GM19468 (cell line): ENCODE measurements at regions not wholly inside any gene's neighbourhood (a gene's known extent, or its start where the extent isn't known, plus 50 kb on each side); places are given as distances from the start of the nearest gene placed in this dataset.
"Not testable (repeated sequence)": the region's sequence is repeated elsewhere in the genome, so short reads cannot be mapped to it uniquely, and the experiment has no call there.

ENCODE experiments used
- ATAC-seq: cut with Tn5 transposase; IDR thresholded peaks from one replicate; pipeline ENCODE4 v1.9.1; 2021; ENCODE audit warnings: mild to moderate bottlenecking, moderate library complexity, moderate number of reproducible peaks; ENCODE audit not compliant: unreplicated experiment; ENCODE audit errors: extremely low read depth

- not testable (repeated sequence) for ATAC-seq
Measured at GRCh38 chr2:91422102-91422501, 2730.6 kb downstream of the RPIA start.

- not testable (repeated sequence) for ATAC-seq
Measured at GRCh38 chr2:91427148-91427547, 2735.7 kb downstream of the RPIA start.

DNA sequence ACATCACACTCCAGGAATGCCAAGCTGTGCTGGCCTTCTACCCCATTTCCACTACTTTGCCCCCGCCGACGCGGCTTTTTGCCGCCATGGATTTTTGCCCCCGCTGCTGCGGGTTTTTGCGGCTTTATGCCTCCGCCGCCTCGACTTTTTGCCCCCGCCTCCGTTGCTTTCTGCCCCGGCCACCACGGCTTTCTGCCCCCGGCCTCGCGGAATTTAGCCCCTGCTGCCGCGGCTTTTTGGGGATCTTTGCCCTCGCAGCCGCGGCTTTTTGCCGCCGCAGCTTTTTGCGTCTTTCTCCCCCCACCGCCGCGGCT is 2750.4 kb downstream of the RPIA start:
- not testable (repeated sequence) for ATAC-seq

DNA sequence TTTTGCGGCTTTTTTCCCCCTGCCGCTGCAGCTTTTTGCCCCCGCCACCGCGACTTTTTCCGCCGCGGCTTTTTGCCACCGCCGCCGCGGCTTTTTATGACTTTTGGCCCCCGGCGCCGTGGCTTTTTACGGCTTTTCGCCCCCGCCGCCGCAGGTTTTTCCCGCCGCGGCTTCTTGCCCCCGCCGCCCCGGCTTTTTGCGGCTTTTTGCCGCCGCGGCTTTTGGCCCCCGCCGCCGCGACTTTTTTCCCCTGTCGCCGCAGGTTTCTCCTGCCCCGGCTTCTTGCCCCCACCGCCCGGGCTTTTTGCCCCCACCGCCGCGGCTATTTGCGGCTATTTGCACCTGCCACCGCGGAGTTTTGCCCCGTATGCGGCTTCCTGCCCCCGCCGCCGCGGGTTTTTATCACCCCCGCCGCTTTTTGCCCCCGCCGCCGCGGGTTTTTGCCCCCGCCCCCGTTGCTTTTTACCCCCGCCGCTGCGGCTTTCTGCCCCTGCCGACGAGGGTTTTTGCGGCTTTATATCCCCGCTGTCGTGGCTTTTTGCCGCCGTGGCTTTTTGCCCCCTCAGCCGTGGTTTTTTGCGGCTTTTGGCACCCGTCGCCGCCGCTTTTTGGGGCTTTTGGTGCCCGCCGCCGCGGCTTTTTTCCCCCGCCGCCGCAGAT is 2750.9 kb downstream of the RPIA start:
- ATAC-seq = no peak

GRCh38 chr2:91442906-91443729 is 2751.6 kb downstream of the RPIA start:
- ATAC-seq = not testable (repeated sequence)

- not testable (repeated sequence) for ATAC-seq
Measured at GRCh38 chr2:91443730-91444115, 2752.2 kb downstream of the RPIA start.

DNA sequence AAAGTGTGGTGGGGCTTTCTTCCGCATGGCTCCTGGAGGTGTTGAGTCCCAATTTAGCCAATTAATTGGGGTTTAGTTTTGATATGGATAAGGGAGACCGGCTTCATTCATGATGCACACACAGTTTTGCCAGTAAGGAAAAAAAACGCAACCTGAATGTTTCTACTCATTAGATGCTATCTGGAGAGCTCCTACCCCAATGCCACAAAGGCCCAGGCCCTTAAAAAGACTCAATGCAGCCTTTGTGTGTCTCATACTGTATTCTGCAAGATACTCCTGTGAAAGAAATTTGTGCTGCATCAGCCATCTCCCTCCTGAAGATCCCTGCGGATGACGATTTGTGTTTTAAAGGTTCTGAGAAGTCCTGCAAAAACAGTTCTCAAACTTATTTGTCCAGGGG is 2754.2 kb downstream of the RPIA start:
- ATAC-seq = not testable (repeated sequence)

DNA sequence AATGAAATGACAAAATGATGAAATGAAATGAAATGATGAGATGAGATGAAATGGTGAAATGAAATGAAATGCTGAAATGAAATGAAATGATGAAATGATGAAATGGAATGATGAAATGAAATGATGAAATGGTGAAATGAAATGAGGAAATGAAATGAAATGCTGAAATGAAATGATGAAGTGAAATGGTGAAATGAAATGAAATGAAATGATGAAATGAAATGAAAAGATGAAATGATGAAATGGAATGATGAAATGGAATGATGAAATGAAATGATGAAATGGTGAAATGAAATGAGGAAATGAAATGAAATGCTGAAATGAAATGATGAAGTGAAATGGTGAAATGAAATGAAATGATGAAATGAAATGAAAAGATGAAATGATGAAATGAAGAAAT is 2755.0 kb downstream of the RPIA start:
- not testable (repeated sequence) for ATAC-seq

GRCh38 chr2:91446915-91447314 is 2755.4 kb downstream of the RPIA start:
- ATAC-seq = not testable (repeated sequence)

GRCh38 chr2:91447508-91447907 is 2756.0 kb downstream of the RPIA start:
- not testable (repeated sequence) for ATAC-seq

GRCh38 chr2:91462292-91462691 is 2770.8 kb downstream of the RPIA start:
- not testable (repeated sequence) for ATAC-seq

GRCh38 chr2:91463007-91463406 is 2771.5 kb downstream of the RPIA start:
- ATAC-seq = not testable (repeated sequence)

- ATAC-seq = not testable (repeated sequence)
Measured at GRCh38 chr2:91466780-91467363, 2775.4 kb downstream of the RPIA start.

- ATAC-seq = not testable (repeated sequence)
Measured at GRCh38 chr2:91476244-91476935, 2784.9 kb downstream of the RPIA start.

DNA sequence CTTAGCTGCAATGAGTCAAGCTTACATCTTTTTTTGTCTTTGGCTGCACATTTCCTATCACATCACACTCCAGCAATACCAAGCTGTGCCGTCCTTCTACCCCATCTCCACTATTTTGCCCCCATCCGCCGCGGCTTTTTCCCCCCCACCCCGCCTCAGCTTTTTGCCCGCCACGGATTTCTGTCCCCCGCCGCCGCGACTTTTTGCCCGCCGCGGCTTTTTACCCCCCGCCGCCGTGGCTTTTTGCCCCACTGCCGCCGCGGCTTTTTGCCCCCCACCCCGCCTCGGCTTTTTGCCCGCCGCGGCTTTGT is 2785.4 kb downstream of the RPIA start:
- not testable (repeated sequence) for ATAC-seq

- not testable (repeated sequence) for ATAC-seq
Measured at GRCh38 chr2:91477291-91477690, 2785.8 kb downstream of the RPIA start.

DNA sequence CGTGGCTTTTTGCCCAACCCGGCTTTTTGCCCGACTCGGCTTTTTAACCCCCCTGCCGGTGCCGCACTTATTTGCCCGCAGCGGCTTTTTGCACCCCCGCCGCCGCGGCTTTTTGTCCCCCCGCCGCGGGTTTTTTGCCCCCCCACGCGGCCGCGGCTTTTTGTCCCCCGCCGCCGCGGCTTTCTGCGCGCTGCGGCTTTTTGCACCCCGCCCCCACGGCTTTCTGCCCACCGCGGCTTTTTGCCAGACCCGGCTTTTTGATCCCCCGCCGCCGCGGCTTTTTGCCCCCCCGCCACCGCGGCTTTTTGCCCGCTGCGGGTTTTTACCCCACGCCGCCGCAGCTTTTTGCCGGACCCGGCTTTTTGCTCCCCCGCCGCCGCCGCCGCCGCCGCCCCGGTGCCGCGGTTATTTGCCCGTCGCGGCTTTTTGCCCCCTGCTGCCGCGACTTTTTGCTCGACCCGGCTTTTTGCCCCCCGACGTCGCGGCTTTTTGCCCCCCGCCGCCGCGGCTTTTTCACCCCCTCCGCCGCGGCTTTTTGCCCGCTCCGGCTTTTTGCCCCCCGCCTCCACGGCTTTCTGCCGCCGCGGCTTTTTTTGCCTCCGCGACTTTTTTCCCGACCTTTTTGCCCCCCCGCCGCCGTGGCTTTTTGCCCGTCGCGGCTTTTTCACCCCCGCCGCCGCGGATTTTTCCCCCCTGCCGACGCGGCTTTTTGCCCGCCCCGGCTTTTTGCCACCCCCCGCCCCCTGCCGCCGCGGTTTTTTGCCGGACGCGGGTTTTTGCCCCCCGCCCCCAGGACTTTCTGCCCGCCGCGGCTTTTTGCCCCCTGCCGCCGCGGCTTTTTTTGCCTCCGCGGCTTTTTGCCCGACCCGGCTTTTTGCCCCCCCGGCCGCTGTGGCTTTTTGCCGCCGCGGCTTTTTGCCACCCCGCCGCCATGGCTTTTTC is 2786.5 kb downstream of the RPIA start:
- no peak for ATAC-seq

GRCh38 chr2:91478851-91479718 is 2787.6 kb downstream of the RPIA start:
- ATAC-seq = not testable (repeated sequence)

GRCh38 chr2:91485226-91485625 is 2793.8 kb downstream of the RPIA start:
- not testable (repeated sequence) for ATAC-seq
